ENCODE measurements at regions not wholly inside any gene's neighbourhood (a gene's known extent, or its start where the extent isn't known, plus 50 kb on each side); places are given as distances from the start of the nearest gene placed in this dataset.

DNA sequence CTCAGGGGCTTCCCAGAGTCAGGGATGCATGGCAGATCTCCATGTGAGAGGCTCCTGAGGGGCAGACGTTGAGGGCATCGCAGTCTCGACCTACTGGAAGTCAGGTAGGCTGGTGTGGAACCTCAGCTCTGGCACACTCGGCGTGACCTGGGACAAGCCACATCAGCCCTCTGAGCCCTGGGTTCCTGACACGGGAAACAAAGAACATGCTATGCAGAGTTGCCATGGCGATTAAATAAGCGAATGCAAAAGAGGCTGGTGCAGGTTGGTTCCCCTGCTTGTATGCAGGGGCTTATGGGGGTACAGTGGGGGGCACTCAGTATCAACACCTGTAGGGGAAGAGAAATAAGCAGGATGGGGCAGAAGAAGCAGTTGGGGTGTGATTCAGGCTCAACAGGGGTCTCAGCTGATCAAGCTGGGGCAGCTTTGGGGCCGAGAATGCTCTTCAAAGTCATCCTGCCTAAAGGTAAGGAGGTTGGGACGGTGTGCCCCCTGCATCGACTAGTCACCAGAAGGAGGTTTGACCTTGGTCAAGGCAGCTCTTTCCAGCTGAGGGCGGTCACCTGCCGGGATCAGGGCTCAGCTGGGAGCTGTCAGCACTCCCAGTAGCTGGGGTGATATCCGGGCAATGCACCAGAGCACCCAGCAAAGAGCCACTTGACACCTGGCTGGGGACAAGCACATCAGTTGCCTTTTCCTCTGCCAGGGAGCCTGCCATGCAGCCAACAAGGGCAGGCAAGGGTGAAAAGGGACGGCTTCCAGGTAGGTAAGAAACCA, 442.7 kb downstream of the MIAT start:
- TF ChIP-seq, protein P1, sequence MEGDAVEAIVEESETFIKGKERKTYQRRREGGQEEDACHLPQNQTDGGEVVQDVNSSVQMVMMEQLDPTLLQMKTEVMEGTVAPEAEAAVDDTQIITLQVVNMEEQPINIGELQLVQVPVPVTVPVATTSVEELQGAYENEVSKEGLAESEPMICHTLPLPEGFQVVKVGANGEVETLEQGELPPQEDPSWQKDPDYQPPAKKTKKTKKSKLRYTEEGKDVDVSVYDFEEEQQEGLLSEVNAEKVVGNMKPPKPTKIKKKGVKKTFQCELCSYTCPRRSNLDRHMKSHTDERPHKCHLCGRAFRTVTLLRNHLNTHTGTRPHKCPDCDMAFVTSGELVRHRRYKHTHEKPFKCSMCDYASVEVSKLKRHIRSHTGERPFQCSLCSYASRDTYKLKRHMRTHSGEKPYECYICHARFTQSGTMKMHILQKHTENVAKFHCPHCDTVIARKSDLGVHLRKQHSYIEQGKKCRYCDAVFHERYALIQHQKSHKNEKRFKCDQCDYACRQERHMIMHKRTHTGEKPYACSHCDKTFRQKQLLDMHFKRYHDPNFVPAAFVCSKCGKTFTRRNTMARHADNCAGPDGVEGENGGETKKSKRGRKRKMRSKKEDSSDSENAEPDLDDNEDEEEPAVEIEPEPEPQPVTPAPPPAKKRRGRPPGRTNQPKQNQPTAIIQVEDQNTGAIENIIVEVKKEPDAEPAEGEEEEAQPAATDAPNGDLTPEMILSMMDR (IDR thresholded peaks at IDR 0.05) = no peak
- no peak for ATAC-seq (ENCODE audit: low FRiP score)
- DNase-seq (ENCODE audit: low spot score) = no peak

DNA sequence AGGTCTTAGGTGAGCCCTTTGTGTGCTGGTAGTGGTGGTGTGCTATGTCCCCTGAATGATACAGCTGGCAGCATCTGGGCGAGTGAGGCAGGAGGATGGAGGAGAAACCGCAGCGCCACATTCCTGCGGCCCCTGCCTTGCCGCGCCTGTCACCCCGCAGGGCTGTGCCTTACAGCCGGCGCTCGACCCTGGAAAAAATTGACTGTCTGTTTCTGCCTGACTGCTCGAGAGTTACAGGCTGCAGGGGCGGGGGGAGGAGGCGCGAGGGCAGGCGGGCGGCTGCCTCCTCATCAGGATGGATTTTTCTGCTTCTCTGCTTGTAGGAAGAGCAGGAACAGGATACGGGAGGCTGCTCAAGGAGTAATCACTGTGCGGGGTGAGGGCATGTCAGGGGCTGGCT, 443.4 kb downstream of the MIAT start:
- DNase-seq (ENCODE audit: low spot score) = no peak
- ATAC-seq (ENCODE audit: low FRiP score) = no peak
- TF ChIP-seq, protein P1 (IDR thresholded peaks at IDR 0.05) = no peak

DNA sequence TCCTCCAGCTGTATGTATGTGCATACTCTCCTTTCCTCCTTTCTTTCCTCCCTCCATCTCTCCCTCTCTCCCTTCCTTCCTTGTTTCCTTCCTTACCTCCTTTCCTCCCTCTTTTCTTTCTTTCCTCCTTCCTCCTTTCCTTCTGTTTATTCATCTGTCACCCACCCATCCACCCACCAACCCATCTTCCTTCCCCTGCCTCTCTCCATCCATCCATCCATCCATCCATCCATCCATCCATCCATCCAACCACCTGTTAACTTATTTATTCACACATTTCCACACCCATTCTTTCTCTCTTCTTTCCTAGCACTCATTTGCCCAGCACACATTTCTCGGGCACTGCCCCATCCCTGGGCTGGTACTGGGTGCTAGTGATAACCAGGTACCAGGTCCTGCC, 443.9 kb downstream of the MIAT start:
- DNase-seq (ENCODE audit: low spot score) (no peak), ATAC-seq (ENCODE audit: low FRiP score) (no peak)
- TF ChIP-seq, protein P1 (IDR thresholded peaks at IDR 0.05) = no peak

DNA sequence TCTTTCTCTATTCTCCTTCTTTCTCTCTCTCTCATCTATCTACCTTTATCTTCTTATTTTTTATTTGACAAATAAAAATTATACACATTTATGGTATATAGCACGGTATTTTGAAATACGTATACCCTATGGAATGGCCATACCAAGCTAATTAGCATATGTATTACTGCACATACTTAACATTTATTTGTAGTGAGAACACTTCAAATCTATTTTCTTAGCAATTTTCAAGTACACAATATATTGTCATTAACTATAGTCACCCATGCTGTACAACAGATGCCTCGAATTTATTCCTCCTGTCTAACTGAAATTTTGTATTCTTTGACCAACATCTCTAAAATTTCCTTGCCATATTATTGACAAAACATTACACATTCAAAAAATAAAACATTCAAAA, 447.1 kb downstream of the MIAT start:
- TF ChIP-seq, protein P1 (IDR thresholded peaks at IDR 0.05) = no peak
- ATAC-seq (ENCODE audit: low FRiP score) (no peak), DNase-seq (ENCODE audit: low spot score) (no peak)

DNA sequence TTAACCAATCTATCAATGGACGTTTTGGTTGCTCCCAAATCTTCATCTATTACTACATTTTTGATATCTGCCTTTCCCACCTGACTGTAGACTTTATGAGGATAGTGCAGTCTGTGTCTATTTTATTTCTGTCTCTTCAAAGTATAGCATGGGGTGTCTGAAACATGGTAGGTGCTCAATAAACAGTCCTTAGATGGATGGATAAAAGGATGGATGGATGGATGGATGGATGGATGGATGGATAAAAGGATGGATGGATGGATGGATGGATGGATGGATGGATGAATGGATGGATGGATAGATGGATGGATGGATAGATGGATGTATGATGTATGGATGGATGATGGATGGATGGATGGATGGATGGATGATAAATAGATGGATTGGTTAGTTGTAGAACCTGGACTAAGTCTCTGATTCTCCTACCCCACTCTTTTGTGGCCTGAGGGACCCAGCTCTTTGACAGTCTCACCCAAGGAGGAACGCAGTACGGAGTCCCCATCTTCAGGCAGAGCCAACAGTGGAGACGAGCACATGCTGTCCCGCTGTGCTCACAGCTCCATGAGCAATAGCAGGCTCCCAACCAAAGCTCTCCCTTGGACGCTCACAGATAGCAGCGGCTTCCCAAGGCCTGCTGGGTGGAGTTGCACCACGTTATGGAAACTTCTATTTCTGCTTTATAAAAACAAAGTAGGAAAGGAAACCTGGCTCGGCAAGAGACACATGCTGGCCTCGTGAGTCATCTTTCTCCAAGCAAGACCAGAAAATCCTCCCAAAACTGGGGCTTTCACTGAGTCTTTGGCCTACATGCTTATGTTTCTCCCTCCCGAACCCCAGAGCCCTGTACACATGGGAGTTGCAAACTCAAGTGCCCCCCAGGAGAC, 448.0 kb downstream of the MIAT start:
- TF ChIP-seq, protein P1 (IDR thresholded peaks at IDR 0.05) = no peak
- DNase-seq (ENCODE audit: low spot score) (no peak), ATAC-seq (ENCODE audit: low FRiP score) (peak; percentile 70)

DNA sequence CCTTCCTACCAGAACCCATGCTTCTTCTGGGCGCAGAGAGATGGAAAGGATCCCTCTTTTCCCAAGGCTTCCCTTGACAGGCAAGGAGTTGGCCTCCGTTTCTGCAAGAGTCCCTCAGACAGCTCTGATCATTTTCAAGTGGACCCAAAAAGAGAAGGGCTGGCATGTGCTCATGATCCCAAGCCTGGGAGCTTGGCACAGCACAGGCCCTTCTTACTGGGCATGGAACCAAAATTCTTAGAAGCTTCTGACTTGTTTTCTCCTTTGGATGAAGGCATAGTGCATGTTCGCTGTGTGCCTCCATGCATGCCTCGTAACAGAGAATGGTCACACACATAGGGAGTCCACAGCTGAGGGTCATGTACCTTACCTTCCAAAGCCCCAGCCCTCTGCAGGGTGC, 449.6 kb downstream of the MIAT start:
- DNase-seq (ENCODE audit: low spot score) (no peak), ATAC-seq (ENCODE audit: low FRiP score) (no peak)
- TF ChIP-seq, protein P1 (IDR thresholded peaks at IDR 0.05) = no peak
